Suppressor macrophage treated with lipopolysaccharide for 1 hour (primary cell): ENCODE measurements at regions not wholly inside any gene's neighbourhood (a gene's known extent, or its start where the extent isn't known, plus 50 kb on each side); places are given as distances from the start of the nearest gene placed in this dataset.

ENCODE experiments used
- DNase-seq, 3 donors: peaks; one replicate each; pipeline ENCODE4 v3.0.0-alpha.2; 2020 to 2022

DNA sequence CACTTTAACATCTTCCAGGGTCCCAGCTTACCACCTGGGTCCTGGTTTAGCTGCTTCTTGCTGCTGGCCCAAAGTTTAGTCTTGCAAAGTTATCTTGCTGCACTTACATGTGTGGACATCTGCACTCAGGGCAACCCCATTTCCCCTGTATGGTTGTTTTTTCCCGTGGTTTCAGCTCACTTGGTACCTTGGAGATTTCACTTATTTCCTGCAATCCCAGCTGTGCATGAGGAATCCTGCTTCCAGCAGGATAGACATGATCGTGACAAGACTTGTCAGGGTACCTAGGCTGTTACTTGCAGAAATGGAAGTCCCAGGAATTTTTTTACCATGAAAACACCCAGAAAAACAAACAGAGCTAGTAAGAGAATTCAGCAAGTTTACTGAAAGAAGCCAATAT is 95.9 kb upstream of the LEP start:
- no peak for DNase-seq

DNA sequence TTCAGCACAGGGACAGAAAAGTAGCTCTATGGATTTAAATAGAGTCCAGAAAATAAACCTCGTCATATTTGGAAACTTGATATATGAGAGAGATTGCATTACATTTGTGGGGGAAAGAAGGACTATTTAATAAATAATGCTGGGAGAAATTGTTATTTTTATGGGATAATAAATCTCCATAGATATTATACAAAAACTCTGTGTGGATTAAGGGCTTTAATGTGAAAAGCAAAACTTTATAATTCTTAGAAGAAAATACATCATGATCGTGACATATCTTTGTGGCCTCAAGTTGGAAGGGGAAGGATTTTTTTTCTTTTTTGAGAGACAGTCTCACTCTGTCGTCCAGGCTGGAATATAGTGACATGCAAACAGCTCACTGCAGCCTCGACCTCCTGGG is 95.0 kb upstream of the LEP start:
- no peak for DNase-seq

DNA sequence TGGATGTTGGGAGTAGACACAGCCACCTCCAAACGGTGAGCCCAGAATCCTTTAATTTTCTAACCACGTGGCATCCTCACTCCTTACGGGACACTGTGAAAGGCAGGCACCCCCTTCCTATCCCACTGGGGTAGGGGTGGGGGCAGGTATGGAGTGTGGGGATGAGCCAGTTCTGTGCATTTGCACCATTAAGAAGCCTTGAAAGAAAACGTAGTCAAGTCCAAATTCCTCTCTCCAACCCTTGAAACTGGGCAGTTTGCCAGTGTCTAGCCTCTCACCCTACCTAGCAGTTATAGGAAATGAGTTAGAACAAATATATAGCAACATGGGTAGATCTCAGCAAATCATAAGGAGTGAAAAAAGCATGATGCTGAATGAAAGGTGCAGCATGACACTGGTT is 92.4 kb upstream of the LEP start:
- no peak for DNase-seq

DNA sequence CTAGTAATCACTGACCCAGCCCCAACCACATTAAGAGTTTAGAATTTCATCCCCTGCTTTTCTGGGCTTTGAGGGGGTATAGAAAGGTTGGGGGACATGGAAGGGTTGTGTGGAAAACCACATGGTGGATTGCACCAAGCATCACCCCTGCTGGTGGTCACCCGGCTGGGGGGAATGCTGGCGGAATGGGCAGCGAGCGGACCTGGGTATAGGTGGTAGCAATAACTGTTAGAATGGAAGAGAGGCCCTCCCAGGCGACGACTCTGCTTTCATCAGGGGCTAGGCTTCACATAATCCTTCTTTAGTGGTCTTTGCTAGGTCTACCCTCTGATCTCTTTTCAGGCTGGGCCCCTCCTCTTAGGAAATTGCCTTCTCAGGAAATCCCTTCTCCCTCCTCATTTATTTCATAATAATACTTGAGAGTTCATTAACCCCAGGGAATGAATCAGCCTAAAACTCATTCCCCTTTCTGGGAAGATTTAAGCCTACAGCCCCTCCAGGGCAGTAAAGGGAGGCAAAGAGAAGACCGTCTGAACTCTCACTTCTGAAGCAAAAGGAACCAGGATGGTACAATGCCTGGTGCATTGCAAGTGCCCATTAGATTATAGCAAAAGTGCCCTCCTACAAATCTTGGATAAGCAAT is 90.7 kb upstream of the LEP start:
- peak; percentile 48 to 71 (median 53) for DNase-seq

DNA sequence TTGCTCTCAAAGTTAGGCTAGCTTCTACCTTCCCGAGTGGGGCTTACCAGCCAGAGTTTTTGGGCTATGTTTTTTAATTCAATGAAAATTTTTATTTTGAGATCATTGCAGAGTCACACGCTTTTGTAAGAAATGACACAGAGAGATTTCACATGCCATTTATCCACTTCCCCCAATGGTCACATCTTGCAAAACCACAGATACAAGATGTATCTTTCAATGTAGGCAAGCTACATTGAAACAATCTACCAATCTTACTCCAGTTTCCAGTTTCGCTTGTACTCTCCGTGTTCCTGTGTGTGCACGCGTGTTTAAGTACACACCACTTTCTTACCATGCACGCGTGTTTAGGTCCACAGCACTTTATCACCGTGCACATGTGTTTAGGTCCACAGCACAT is 89.4 kb upstream of the LEP start:
- peak; percentile 53 to 81 (median 81) for DNase-seq

DNA sequence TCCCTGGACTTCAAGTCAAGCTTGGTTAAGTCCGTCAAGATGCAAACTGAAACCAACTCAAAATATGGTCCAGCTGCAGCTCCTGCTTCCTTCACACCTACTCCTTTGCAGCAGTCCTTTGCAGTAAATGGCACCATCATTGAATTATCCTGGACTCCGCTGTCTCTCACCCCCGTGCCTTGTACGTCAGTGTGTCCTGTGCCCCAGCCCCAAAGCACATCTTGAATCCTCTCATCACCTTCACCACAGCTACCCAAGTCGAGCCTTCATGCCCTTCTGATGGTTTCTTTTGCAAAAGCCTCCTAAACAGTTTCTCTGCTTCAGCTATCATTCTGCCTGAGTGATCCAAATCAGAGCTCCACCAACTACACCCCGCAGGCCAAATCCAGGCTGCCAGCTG is 88.4 kb upstream of the LEP start:
- no peak for DNase-seq

DNA sequence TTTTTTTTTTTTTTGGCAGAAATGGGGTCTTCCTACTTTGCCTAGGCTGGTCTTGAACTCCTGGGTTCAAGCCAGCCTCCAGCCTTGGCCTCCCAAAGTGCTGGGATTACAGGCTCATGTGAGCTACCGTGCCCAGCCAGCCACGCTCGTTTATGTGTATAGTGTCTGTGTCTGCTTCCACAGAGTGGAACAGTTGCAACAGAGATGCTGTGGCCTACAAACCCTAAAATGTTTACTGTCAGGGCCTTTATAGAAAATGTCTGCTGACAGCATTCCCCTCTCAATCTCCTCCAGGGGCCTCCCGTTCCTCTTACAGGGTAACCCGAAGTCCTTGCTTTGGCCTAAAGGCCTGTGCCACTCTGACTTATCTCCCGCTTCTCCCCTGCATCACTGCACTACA is 87.6 kb upstream of the LEP start:
- DNase-seq, result no peak

DNA sequence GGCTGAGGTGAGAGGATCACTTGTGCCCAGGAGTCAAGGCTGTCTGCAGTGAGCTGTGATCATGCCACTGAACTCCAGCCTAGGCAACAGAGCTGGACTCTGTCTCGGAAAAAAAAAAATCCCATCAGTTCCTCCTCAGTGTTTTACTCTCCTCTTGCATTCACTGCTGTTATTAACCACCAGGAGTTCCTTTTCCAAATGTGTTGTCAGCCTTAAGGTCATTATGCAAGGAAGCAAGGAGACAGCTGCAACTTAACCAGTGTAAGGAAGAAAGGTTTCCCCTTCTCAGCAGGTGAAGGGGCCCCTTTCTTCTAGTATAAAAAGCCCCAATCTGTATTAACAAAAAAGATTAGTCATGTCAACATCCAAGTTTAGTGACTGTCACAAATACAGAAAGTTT is 86.6 kb upstream of the LEP start:
- DNase-seq, result peak; percentile 44 to 53 (median 49)

DNA sequence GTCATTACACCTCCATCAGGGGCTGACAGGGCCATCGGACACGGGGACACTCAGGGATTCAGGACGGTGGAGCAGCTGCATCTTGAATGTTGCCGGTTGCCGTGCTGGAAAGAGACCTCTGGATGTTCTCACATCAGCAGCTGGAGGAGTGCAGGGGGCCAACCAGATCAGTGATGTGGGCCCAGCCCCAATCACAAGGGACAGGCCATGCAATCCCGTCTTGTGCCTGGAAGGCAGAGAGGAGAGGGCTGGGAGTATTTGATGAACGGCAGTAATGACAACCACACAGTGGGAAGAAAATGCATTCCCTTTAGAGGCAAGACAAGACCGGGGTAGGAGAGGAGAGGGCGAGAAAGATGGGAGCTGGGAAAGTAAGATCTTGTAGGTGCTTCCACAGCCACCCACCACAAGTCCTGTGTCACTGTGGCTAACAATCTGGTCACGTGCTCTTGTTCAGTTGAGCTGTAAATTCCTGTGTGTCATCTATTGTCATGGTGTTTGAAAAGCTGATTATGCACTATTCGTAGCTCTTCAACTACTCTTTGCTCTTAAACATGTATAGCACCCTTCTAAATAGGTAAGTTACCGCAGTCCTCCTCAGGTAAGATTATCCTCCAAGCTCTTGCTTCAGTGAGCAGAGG is 85.9 kb upstream of the LEP start:
- DNase-seq, result peak; percentile 71 to 85 (median 81)

DNA sequence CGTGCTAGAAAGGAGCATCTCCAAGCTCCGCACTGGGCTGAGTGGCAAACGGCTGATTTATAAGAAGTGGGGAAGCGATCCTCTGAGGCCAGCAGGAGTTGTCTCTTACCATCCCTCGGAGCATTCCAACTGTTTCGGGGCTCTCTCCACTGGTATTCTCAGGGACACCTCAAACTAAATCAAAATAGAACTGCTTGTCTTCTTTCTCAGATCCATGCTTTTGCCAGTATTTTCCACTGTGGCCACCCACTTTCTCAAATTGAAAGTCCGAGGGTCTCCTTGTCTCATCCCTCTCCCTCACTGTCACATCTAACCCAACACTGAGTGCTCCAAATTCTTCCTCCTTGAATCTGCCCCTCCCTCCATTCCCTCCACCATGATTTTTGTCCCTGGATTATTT is 83.2 kb upstream of the LEP start:
- DNase-seq, result no peak

DNA sequence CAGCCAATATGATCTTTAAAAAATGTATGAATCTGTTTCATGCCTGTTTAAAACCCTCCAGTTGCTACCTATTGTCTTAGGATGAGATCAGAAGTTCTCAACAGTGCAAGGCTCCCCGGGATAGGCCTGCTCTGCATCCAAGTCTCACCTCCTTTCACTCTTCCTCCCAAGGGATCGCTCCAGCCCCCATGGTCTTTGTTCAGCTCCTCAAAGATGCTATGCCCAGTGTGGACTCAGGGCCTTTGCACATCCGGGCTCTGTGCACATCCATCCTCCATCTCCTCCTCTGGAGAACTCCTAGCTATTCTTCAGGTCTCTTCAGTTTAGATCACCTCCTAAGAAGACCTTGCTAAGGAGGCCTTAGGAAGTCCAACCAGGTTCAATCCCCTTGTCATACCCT is 82.7 kb upstream of the LEP start:
- no peak for DNase-seq

DNA sequence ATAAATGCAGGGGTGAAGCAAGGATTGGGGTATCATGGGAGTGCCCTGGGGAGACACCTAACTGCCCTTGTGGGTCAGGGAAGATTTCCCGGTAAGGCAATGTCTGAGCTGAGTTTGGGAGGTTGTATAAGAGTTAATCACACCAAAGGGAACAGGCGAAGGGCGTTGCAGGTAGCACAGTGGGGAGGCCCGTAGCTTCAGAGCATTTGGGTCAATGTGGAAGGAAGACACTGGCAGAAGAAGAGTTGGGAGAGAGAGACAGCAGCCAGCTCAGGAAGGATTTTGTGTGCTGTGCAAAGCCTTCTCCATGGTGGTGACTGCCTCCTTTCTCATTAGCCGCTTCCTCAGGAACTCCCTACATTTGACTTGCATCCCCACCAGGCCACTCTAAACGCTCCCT is 80.8 kb upstream of the LEP start:
- no peak for DNase-seq

DNA sequence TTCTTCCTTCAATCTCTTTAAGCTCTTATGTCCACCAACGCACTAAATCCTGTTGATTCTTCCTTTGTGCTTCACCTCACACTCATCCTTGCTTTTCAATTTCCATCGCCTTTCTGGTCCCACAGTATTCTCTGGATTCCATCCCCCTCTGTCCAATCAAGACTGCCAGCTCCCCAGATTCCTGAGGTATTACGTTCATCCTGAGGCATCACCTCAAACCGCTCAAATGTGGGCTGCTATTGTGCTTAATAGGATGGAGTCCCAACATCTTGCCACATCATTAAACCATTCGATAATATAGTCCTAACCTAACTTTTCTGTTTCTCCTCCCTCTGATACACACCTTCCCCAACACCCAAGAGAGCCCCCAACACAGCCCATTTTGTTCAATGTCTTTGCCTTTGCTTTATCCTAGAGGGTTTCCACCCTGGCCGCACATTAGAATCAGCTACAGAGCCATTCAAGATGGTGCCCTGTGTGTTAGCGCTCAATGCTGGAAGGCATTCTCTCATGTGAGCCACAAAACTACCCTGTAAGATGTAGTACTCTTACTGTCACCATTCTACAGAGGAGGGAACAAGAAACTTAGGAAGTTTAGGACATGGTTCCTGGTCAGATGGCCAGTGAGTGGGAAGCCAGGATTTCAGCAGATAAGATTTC is 79.5 kb upstream of the LEP start:
- no peak for DNase-seq

DNA sequence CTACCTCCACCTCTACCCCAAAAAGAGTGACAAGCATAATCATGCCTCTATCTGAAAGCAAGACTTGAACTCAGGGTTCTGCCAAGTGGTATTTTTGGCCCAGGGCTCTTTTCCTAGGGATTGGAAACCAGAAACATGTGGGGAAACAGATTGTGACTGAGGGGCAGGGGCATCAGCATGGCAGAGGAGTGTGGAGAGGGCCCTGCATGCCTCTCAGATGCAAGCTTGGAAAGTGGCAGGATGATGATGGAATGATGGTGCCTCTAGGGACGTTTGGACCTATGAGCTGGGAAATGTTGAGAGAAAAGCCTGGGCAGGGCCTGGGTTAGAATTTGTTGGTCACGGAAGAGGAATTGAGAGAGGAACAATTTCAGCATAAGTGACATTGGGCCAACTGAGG is 78.4 kb upstream of the LEP start:
- no peak for DNase-seq

DNA sequence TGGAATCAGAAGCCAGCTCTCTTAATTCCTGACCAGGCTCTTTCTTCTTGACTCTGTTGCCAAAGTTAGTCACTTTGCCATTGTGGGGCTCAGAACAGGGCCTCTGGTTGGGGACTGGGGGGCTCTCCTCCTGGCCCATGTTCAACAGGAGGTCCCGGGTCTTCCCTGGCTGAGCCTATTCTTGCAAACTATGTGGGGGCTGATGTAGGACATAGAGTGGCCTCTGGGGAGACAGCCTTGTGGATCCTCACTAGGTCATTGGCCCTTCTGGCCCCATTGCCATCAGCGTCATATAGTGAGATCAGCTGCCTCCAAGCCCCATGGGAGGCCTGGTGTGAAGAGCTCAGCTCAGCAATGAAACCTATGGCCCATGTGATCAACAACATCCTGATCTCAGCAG is 77.6 kb upstream of the LEP start:
- no peak for DNase-seq

DNA sequence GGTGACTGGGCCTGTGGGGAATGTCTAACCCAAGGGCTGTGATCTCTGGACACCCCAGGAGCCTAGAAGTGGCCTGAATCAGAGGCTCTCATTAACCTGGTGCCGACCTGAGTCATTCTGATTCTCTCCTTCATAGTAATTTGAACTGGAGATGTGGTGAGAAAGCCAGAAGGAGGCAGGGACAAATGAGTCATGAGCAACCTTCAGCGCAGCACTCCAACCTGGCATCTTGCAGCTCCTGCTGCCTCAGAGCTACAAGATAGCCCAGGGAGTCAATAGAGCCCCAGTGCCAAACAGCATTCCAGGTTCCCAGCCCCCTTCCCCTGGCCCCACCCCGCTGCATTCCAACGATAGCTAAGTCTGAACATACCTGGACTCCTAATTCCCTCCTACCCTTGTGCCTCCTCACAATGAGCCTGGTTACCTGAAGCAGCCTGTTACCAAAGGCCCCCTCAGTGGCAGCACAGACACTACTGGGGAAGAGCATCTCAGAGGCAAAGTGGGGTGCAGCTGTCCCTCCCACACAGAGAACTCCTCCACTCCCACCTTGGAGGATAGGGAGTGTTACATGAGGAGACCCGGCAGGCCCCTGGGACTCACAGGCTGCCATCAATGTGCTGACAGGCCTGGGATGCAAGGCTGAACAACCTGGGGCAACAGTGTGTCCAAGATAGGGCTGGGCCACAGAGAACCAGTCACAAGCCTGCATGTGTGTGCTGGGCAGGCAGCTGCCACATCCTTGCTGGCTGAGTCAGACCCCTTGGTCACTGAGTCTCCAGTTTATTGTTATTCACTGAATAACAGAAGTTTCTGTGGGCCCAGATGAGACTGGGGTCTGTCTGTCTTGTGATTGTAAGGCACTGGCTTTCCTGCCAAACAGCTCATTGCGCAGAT is 76.8 kb upstream of the LEP start:
- peak in 1 of 3 donors; percentile 20 for DNase-seq

DNA sequence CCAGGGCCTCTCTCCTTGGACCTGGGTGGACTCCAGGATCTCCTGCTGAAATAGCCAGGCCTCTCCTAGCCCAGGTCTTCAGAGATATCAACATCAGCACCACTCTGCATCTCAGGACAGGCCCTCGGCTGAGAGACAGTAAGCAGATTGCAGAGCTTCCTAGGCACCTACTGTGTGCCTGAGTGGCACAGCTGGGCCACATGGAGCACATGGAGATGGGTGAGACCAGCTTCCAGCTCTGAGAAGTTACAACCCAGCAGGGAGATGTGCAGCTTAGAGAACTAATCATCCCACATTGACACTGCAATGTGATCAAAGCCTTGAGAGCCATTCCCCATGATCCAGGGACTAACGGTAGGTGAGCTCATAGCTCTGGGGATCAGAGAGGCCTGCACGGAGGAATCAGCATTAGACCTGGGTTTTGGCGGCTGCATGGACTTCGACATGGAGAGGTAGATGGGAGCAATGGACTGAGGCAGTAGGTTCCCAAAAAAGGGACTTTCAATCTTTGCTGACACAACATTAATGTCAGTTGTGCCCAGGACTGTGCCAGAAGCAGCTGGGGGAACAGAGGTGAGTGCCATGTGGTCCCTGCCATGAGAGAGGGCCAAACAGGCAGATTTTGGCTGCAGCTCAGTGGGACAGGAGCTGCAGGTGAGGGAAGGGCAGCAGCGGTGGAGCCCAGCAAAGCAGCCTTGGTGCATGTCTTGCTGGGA is 76.0 kb upstream of the LEP start:
- DNase-seq, result no peak

DNA sequence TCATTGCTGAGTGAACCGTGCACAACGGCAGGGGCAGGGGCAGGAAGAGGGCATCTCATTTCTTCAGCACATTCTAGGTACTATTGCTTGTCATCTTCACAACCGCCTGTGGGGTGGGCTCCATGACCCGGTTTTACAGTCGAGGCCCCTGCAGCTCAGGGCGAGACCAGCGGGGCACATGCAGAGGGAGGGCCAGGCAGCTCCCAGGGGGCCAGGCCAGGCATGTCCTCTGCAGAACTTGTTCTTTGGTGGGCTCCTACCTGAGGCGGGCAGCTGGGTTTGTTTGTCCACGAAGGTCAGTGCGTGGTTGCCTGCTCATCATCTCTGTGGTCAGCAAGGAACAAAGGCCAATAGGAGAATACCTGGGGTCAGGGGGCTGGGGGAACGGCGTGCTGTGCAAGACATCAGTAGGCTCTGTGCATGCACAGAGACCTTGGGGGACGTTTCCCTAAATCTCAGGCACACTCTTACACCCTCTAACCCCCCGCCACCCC is 75.1 kb upstream of the LEP start:
- DNase-seq, result no peak

DNA sequence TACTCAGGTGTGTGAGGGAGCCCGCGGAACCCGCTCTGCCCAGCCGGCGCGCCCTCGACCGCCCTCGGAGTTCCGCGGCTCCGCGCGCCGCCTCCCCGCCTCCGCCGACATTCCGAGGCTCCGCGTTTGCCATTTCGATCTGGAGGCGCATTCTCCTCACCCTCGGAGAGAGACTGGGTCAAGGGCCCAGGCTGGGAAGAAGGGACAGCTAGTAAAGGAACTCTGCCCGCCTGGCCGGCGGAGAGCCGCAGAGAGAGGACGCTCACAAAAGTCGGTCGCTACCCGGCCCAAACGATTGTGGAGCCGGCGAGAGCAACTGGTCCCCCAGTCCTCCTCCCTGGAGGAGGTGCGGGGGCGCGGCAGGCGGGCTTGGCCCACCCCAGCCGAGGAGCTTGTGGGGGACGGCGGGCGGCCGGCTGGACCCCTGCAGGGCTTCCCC is 74.5 kb upstream of the LEP start:
- peak in 1 of 3 donors; percentile 47 for DNase-seq

DNA sequence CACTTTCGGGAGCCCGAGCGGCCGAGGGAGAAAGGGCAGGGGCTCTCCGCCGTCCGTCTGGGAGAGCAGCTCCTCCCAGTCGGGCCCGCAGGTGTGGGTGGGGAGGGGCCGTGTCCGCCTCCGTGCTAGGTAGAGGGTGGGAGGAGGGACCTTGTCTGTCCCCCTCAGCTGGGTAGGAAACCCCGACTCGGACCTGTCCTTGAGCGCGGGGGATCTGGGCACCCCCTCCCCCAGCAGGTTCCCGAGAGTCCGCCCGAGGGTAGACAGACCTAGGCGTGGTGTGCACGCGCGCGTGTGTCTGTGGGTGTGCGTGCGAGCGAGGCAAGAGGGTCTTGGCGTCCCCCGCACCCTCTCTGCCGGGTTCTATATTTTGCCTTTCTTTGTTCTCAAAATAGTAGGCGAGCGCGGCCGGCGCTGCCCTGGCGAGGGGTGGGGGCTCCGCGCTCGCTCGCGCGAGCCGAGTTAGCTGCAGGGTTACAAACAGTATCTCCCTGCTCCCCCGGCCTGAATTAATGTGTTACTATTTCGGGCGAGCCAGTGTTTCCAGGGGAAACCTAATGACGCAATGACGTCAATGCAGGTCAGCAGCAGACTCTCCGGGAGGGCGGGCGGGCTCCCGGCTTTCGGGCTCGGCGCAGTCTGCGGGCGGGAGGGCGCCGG is 73.9 kb upstream of the LEP start:
- DNase-seq, result peak; percentile 66 to 75 (median 68)

DNA sequence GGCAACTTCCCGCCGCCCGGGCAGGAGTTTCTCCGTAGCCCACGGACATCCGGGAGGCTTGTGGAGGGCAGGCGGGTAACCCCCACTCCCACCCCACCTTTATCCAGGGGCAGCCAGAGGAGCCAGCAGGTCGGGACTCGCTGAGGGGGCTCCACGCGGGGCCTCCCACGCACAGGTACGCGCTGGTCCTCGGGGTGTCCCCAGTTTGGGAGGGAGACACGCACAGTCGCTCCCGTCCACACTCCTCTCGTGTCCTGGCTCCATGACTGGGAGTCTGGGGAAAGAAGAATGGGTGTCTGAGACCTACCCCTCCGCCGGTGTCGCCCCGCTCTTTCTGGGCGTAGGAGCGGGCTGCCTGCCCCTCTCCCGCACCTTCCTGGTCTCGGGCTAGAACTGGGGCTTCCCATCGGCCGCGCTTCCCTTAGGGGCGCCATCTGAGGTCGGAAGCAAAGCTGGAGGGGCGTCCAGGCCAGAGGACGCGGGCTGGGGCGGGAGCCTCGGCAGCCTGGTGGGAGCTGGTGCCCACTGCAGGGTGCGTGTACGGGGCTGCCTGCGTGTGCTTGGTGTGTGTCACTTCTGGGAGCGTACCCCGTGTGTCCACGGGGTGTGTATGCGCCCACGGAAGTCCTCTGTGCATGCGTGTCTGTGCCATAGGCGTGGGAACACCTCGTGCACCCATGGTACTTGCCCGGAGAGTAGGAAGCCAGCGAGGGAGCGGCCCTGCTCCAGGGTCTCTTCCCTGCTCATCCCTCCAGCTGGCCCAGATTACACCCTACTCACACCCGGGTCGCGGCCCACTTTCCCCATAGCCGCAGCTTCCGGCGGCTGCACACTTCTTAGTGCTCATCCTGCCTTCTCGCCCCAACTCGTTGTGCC is 73.0 kb upstream of the LEP start:
- DNase-seq, result peak in 1 of 3 donors; percentile 18
